ENCODE measurements at regions not wholly inside any gene's neighbourhood (a gene's known extent, or its start where the extent isn't known, plus 50 kb on each side); places are given as distances from the start of the nearest gene placed in this dataset.
"Not testable (repeated sequence)": the region's sequence is repeated elsewhere in the genome, so short reads cannot be mapped to it uniquely, and the experiment has no call there.

DNA sequence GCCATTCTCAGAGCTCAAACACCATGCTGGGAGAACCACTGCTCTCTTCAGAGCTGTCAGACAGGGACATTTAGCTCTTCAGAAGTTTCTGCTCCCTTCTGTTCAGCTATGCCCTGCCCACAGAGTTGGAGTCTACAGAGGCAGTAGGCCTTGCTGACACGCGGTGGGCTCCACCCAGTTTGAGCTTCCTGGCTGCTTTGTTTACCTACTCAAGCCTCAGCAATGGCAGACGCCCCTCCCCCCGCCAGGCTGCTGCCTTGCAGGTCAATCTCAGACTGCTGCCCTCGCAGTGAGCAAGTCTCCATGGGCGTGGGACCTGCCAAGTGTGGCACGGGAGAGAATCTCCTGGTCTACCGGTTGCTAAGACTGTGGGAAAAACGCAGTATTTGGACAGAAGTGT, 93.8 kb upstream of the ZC3H12A start:
- TF ChIP-seq, protein P1, sequence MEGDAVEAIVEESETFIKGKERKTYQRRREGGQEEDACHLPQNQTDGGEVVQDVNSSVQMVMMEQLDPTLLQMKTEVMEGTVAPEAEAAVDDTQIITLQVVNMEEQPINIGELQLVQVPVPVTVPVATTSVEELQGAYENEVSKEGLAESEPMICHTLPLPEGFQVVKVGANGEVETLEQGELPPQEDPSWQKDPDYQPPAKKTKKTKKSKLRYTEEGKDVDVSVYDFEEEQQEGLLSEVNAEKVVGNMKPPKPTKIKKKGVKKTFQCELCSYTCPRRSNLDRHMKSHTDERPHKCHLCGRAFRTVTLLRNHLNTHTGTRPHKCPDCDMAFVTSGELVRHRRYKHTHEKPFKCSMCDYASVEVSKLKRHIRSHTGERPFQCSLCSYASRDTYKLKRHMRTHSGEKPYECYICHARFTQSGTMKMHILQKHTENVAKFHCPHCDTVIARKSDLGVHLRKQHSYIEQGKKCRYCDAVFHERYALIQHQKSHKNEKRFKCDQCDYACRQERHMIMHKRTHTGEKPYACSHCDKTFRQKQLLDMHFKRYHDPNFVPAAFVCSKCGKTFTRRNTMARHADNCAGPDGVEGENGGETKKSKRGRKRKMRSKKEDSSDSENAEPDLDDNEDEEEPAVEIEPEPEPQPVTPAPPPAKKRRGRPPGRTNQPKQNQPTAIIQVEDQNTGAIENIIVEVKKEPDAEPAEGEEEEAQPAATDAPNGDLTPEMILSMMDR (IDR thresholded peaks at IDR 0.05): not testable (repeated sequence)
- TF ChIP-seq EP300 (IDR thresholded peaks at IDR 0.05): not testable (repeated sequence)
